ENCODE measurements at regions not wholly inside any gene's neighbourhood (a gene's known extent, or its start where the extent isn't known, plus 50 kb on each side); places are given as distances from the start of the nearest gene placed in this dataset.

DNA sequence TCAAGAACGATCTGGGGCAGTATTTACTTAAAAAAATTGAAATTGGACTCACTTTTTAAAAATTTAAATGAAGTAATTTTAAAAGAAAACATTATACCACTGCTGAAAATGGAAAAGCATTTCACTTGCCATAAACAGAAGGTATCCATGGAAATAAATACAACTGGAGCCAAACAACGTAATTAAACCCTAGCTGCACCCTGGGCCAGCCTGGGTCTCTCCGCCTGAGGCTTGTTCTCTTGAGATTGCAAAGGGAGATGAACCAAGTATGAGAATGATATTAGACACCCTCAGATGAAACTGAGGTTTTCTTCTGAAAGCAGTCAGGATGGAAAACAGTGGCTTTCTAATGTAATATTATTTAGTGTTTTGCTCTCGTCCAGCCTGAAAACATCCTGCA, 264.4 kb downstream of the KCNE4 start:
- TF ChIP-seq EP300 (IDR thresholded peaks at IDR 0.05), result no peak
- no peak for TF ChIP-seq POLR2A (IDR thresholded peaks at IDR 0.05)
- no peak for TF ChIP-seq CTCF (IDR thresholded peaks at IDR 0.05)
